IMR-90 (cell line): ENCODE measurements at regions not wholly inside any gene's neighbourhood (a gene's known extent, or its start where the extent isn't known, plus 50 kb on each side); places are given as distances from the start of the nearest gene placed in this dataset.

Experiments used
- ATAC-seq: fragments of 200-7000 bp; cut with Tn5 transposase; 2 replicates; pipeline ENCODE4 v1.9.1; 2020; ENCODE audit warnings: low read depth, mild to moderate bottlenecking, moderate library complexity
- BruUV-seq: library from RNA; stranded (reverse); fragments of 400-500 nt; replicated peaks from 2 replicates; lab custom pipeline; 2021; lab: Mats Ljungman, UMichigan
- CTCF ChIA-PET: fragments of 300-600 bp; formaldehyde crosslinking; extraction: SDS; loops from one replicate; lab custom pipeline; 2021; ENCODE audit warnings: antibody characterized with exemption; lab: Yijun Ruan, JAX
- POLR2A ChIA-PET: fragments of 300-600 bp; sonication (Branson Sonifier 250); formaldehyde crosslinking; loops from one replicate; lab custom pipeline; 2022; ENCODE audit warnings: antibody characterized with exemption; ENCODE audit not compliant: unreplicated experiment; lab: Charles Lee
- DNase-seq: peaks from one replicate; pipeline ENCODE4 v3.0.0; 2013
- H2AFZ ChIP-seq: replicated peaks from 2 replicates; pipeline ENCODE3; 2013; ENCODE audit warnings: low read length, mild to moderate bottlenecking; ENCODE audit not compliant: poor library complexity
- H2AK5ac ChIP-seq: 2 replicates; pipeline ENCODE4 v1.6.1; 2013; ENCODE audit warnings: low read depth, low read length, inconsistent platforms
- H2AK9ac ChIP-seq: replicated peaks from 2 replicates; pipeline ENCODE3; 2013; ENCODE audit warnings: mild to moderate bottlenecking, low read depth, low read length, moderate library complexity; ENCODE audit not compliant: poor library complexity
- H2BK120ac ChIP-seq: 2 replicates; pipeline ENCODE4 v1.6.1; 2013; ENCODE audit warnings: low read depth, low read length, inconsistent platforms
- H2BK15ac ChIP-seq: 3 replicates; pipeline ENCODE4 v1.6.1; 2013; ENCODE audit warnings: low read depth, low read length, inconsistent platforms
- H2BK20ac ChIP-seq: 2 replicates; pipeline ENCODE4 v1.6.1; 2013; ENCODE audit warnings: low read depth, mild to moderate bottlenecking, inconsistent platforms, low read length, moderate library complexity
- H2BK5ac ChIP-seq: 2 replicates; pipeline ENCODE4 v1.6.1; 2013; ENCODE audit warnings: mild to moderate bottlenecking, low read depth, low read length, inconsistent platforms; ENCODE audit not compliant: poor library complexity, severe bottlenecking
- H3K14ac ChIP-seq: replicated peaks from 2 replicates; pipeline ENCODE4 v1.6.1; 2013; ENCODE audit warnings: low read depth, low read length, inconsistent platforms
- H3K18ac ChIP-seq: 2 replicates; pipeline ENCODE4 v1.6.1; 2013; ENCODE audit warnings: low read depth, low read length, control low read depth
- H3K23ac ChIP-seq: 2 replicates; pipeline ENCODE4 v1.6.1; 2013; ENCODE audit warnings: low read depth, low read length, inconsistent platforms
- H3K27ac ChIP-seq: 2 replicates; pipeline ENCODE4 v1.5.1; 2013; ENCODE audit warnings: mild to moderate bottlenecking, control low read depth, low read length; ENCODE audit not compliant: insufficient read depth
- H3K27me3 ChIP-seq: 2 replicates; pipeline ENCODE4 v1.6.1; 2013; ENCODE audit warnings: low read length; ENCODE audit not compliant: control insufficient read depth, insufficient read depth
- H3K36me3 ChIP-seq: 2 replicates; pipeline ENCODE4 v1.6.1; 2013; ENCODE audit warnings: low read length, mixed read lengths; ENCODE audit not compliant: control insufficient read depth, insufficient read depth
- H3K4ac ChIP-seq: 2 replicates; pipeline ENCODE4 v1.6.1; 2013; ENCODE audit warnings: low read depth, low read length, inconsistent platforms
- H3K4me1 ChIP-seq: 2 replicates; pipeline ENCODE4 v1.6.1; 2013; ENCODE audit warnings: low read length, mixed read lengths; ENCODE audit not compliant: control insufficient read depth, insufficient read depth
- H3K4me2 ChIP-seq: 2 replicates; pipeline ENCODE4 v1.6.1; 2013; ENCODE audit warnings: low read depth, mild to moderate bottlenecking, control low read depth, low read length, moderate library complexity
- H3K4me3 ChIP-seq: 2 replicates; pipeline ENCODE4 v1.5.1; 2013; ENCODE audit warnings: low read depth, mild to moderate bottlenecking, control low read depth, low read length, moderate library complexity; ENCODE audit not compliant: insufficient read depth
- H3K56ac ChIP-seq: 2 replicates; pipeline ENCODE4 v1.6.1; 2013; ENCODE audit warnings: low read length, inconsistent platforms; ENCODE audit not compliant: insufficient read depth; ENCODE audit errors: extremely low read depth
- H3K79me1 ChIP-seq, 2 experiments: 2 replicates each; pipeline ENCODE4 v1.6.1; 2013; ENCODE audit warnings: low read length in 2 of 2, inconsistent platforms in 1 of 2, low read depth in 1 of 2
- H3K9ac ChIP-seq: 2 replicates; pipeline ENCODE4 v1.6.1; 2013; ENCODE audit warnings: low read depth, low read length, control low read depth
- H3K9me1 ChIP-seq: 2 replicates; pipeline ENCODE4 v1.6.1; 2013; ENCODE audit warnings: low read length, inconsistent platforms; ENCODE audit not compliant: insufficient read depth
- H3K9me3 ChIP-seq: 2 replicates; pipeline ENCODE4 v1.6.1; 2013; ENCODE audit warnings: low read length; ENCODE audit not compliant: control insufficient read depth, insufficient read depth
- H4K20me1 ChIP-seq: 2 replicates; pipeline ENCODE4 v1.6.1; 2013; ENCODE audit warnings: low read length, inconsistent platforms; ENCODE audit not compliant: insufficient read depth
- H4K5ac ChIP-seq: 2 replicates; pipeline ENCODE4 v1.6.1; 2013; ENCODE audit warnings: mild to moderate bottlenecking, low read depth, low read length, control low read depth
- H4K8ac ChIP-seq, 2 experiments: 2 replicates each; pipeline ENCODE4 v1.6.1; 2013; ENCODE audit warnings: low read depth in 2 of 2, low read length in 2 of 2, control low read depth in 1 of 2, inconsistent platforms in 1 of 2
- H4K91ac ChIP-seq: 2 replicates; pipeline ENCODE4 v1.6.1; 2013; ENCODE audit warnings: low read depth, low read length, inconsistent platforms; ENCODE audit not compliant: insufficient read depth
- BHLHE40 ChIP-seq: fragments of 150-350 bp; IDR thresholded peaks from 2 replicates; pipeline ENCODE4 v1.6.1; 2016; ENCODE audit warnings: mild to moderate bottlenecking, low read depth, low read length
- CEBPB ChIP-seq: IDR thresholded peaks from 2 replicates; pipeline ENCODE4 v1.6.1; 2012; ENCODE audit warnings: low read depth, low read length, improper control_type of control experiment
- CHD1 ChIP-seq: IDR thresholded peaks from 2 replicates; pipeline ENCODE4 v1.6.1; 2012; ENCODE audit warnings: low read depth, low read length, improper control_type of control experiment
- CTCF ChIP-seq: conservative IDR thresholded peaks from 2 replicates; pipeline ENCODE4 v1.5.1; 2012; ENCODE audit warnings: mild to moderate bottlenecking, low read depth, low read length, improper control_type of control experiment
- ELK1 ChIP-seq: fragments of 150-350 bp; IDR thresholded peaks from 2 replicates; pipeline ENCODE4 v1.6.1; 2016; ENCODE audit warnings: low read depth, mild to moderate bottlenecking, low read length, moderate library complexity, borderline replicate concordance
- FOS ChIP-seq: fragments of 150-350 bp; IDR thresholded peaks from 2 replicates; pipeline ENCODE4 v1.6.1; 2016; ENCODE audit warnings: low read depth, low read length
- MAZ ChIP-seq: IDR thresholded peaks from 2 replicates; pipeline ENCODE4 v1.6.1; 2012; ENCODE audit warnings: low read depth, mild to moderate bottlenecking, low read length, improper control_type of control experiment, moderate library complexity, borderline replicate concordance
- MXI1 ChIP-seq: IDR thresholded peaks from 2 replicates; pipeline ENCODE4 v1.6.1; 2012; ENCODE audit warnings: low read depth, mild to moderate bottlenecking, low read length, moderate library complexity, borderline replicate concordance
- NFE2L2 ChIP-seq: fragments of 150-350 bp; IDR thresholded peaks from 2 replicates; pipeline ENCODE4 v1.6.1; 2016; ENCODE audit warnings: low read depth, mild to moderate bottlenecking, low read length
- POLR2A ChIP-seq: IDR thresholded peaks from 2 replicates; pipeline ENCODE4 v1.6.1; 2012; ENCODE audit warnings: mild to moderate bottlenecking, low read depth, low read length
- RCOR1 ChIP-seq: IDR thresholded peaks from 2 replicates; pipeline ENCODE4 v1.6.1; 2012; ENCODE audit warnings: mild to moderate bottlenecking, low read length, improper control_type of control experiment; ENCODE audit not compliant: insufficient replicate concordance
- RFX5 ChIP-seq: IDR thresholded peaks from 2 replicates; pipeline ENCODE4 v1.8.0; 2012; ENCODE audit warnings: low read depth, mild to moderate bottlenecking, low read length, moderate library complexity
- WGBS, 2 experiments: methylation state at CpG; one replicate each; pipeline versions ENCODE4 v1.1.5 to v1.1.7; 2013; ENCODE audit warnings: missing lambda C conversion rate in 2 of 2; ENCODE audit not compliant: insufficient read length in 1 of 2; ENCODE audit errors: extremely low coverage in 2 of 2; 5-methylcytosine and 5-hydroxymethylcytosine counted together
- dilution Hi-C: fragments of 300-500 bp; cut with HindIII; formaldehyde crosslinking; loops from one replicate; pipeline ENCODE4 v1.14.3; 2018; ENCODE audit warnings: low sequenced_read_pairs; ENCODE audit not compliant: unreplicated experiment
- in situ Hi-C: fragments of 300-500 bp; cut with MboI; formaldehyde crosslinking; loops from 3 replicates; pipeline ENCODE4 v1.14.3; 2019; ENCODE audit warnings: low sequenced_read_pairs, inconsistent platforms, mixed read lengths
- intact Hi-C: fragments of 100-400 bp; cut with micrococcal nuclease; formaldehyde crosslinking; loops from 2 replicates; pipeline ENCODE4 v1.10.0; 2022

GRCh38 chr22:22813126-22814075 is 74.2 kb upstream of the IGLL5 start (continued):
- TF ChIP-seq NFE2L2: no peak

- Histone ChIP-seq H3K79me1 (no peaks in the 10 kb centered on the region), H2BK20ac (no peak overlapping the region), H3K9me1 (no peaks in the 10 kb centered on the region), H3K9me3 (no peaks in the 10 kb centered on the region), H3K56ac (no peak overlapping the region), H3K4me2 (no peak overlapping the region), H3K14ac (no peak overlapping the region), H3K18ac (no peak overlapping the region), H4K91ac (no peak overlapping the region), H3K4me1 (no peaks in the 10 kb centered on the region), H2AFZ (no peak overlapping the region), H3K9ac (no peak overlapping the region), H3K4me3 (no peak overlapping the region), H4K8ac (no peak overlapping the region), H2AK5ac (no peak overlapping the region), H3K23ac (no peak overlapping the region), H2AK9ac (no peak overlapping the region), H3K4ac (no peak overlapping the region), H3K27ac (no peak overlapping the region), H2BK5ac (no peak overlapping the region), H4K5ac (no peak overlapping the region), H2BK15ac (no peak overlapping the region), H3K36me3 (no peaks in the 10 kb centered on the region), H3K27me3 (no peaks in the 10 kb centered on the region; the same call in 1 of the 2 replicates), H2BK120ac (no peak overlapping the region), H4K20me1 (no peaks in the 10 kb centered on the region)
- BruUV-seq: no TSS peak
- DNase-seq: no peak
- ATAC-seq: no peak
- POLR2A ChIA-PET: no interaction called here
- intact Hi-C loops: no loop called here
- dilution Hi-C loops: no loop called here
- CTCF ChIA-PET: no interaction called here
- in situ Hi-C loops: no loop called here
- 51% methylated on average over 10 of the region's 14 CpGs; no CpG with 5 or more reads in 1 of the 2 experiments for WGBS, 2 experiments
- TF ChIP-seq MXI1 (no peak), BHLHE40 (no peak), RFX5 (no peak), POLR2A (no peak), ELK1 (no peak), NFE2L2 (no peak), CEBPB (no peak), MAZ (no peak), CTCF (no peak), RCOR1 (no peak), FOS (no peak), CHD1 (no peak)
Measured at GRCh38 chr22:22814666-22815396, 72.8 kb upstream of the IGLL5 start.
